ENCODE measurements at regions not wholly inside any gene's neighbourhood (a gene's known extent, or its start where the extent isn't known, plus 50 kb on each side); places are given as distances from the start of the nearest gene placed in this dataset.

DNA sequence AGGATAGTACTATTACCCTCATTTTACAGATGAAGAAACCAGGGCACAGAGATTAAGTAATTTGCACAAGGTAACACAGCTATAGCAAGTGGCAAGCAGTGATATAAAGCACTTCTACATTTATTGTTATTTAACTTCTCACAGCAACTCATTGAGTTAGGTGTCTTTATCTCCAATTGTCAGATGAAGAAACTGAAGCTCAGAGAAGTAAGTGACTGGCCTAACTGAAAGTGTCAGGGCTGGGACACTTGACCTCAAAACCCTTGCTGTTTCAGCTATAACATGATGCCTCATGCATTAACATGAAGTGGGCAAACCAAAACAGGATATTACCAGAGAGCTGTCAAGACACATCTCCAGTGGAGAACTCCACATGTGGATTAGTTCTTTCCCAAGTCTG is 65.8 kb upstream of the LEKR1 start:
- DNase-seq (ENCODE audit: low spot score), result no peak

DNA sequence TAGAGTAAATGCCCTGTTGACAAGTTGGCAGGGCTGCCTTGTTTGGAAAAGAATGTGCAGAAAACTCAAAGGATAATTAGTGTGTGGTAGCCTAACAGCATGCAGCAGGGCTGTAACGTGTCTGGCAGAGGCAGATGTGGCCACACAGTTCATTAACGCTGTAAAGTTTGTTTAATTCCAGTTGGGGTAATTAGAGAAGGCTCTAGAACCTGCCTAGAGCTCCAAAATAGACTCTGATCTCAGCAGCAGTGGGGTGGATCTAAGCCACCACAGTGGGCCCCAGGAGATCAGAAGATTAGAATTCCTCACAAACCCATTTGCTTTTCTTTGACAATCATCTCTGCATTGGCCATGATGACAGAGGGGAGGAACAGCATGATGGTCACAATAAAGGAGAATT is 65.1 kb upstream of the LEKR1 start:
- DNase-seq (ENCODE audit: low spot score), result no peak

DNA sequence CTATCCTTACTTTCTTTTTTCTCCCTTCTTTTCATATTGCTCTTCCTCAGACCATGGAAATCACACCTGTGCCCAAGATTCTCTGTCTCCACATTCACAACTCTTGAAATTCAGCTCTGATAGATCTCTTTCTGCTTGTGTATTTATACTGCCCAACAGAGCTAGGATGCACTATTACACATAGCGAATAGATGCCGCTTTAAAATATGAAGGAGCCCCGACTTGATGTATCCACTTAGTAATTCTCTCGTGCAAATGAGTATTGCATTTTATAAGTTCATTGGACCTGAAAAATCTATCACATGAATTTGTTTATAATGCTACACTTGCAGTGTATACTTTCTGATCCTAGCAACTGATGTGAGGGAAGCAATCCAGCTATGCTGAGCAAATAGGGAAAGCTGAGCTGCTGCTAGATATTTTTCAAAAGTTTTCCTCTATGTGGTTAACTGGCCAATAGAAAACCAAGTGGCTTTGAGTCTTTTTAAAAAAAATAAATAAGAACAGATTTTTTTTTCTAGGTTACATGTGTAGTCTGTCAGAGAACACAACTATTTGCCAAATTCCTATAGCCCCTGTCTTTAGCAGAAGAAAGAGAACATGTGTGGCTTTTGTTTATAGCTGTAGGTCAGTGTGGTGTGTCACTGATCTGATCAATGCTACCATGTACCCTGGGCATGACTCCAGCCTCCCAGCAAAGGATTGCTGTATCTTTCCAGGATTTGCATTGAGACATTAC is 64.3 kb upstream of the LEKR1 start:
- no peak for DNase-seq (ENCODE audit: low spot score)

DNA sequence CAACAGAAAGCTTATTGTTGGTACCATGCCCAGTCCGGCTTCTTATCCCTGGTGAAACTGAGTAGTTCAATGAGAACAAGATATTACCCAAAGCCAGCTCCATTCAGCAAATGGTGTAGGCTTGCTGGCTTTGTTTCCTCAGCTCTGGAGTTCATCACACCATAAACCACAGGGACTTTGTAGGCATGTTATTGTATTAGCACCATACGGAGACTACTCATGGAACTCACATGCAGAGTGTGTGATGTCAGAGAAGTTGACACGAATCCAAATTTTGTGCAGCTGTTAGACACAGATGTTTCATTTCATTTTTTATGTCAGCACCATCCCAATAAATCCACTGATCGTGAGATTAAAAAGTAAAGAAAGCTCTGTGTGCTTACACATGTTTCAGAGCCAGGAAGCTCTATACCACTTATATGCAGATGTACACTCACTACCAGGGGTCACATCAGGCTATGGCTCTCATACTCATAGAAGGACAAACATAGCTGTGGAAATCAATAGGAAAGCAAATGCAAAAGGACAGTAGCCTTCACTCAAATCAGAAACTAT is 63.4 kb upstream of the LEKR1 start:
- peak; percentile 36 for DNase-seq (ENCODE audit: low spot score)

DNA sequence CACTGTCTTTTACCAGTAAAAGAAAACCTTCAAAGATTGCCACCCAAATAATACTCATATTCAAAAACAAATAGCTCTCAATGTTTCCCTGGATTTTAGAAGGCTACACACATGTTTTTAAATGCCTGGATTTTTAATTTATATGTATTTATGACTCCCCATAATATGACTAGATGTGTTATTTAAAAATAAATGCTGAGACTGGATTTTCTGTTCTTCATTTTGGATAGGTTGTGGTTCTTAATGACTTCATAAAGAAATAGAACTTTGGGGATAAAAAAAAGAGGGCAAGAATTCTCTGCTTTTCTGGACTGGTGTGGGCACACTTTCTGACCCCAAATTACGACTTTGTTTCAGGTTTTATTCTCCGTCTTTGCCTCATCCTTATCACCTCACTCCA is 62.8 kb upstream of the LEKR1 start:
- no peak for DNase-seq (ENCODE audit: low spot score)

DNA sequence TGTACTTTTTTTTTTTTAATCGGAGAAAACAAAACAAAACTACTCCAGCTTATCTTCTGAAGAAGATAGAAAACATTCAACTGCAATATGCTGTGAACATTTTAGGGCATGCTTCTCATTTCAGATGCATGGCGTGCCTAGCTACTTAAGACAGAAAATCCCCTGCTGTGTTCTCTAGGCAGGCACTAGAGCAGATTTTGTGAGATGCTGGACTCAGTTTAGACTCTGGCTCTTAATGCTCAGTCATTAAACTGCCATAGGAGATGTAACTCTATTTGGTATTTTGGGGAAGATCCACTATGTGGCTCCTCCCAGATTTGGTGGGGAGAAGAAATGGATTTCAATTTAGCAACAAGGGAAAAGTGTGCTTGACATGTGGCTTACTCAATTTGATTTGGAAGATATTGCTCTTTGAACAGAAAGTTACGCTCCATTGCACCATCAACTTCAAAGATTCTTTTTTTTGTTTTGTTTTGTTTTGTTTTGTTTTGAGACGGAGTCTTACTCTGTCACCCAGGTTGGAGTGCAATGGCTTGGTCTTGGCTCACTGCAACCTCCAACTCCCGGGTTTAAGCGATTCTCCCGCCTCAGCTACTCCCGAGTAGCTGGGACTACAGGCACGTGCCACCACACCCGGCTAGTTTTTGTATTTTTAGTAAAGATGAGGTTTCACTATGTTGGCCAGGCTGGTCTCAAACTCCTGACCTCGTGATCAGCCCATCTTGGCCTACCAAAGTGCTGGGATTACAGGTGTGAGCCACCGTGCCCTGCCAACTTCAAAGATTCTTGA is 62.0 kb upstream of the LEKR1 start:
- no peak for DNase-seq (ENCODE audit: low spot score)

DNA sequence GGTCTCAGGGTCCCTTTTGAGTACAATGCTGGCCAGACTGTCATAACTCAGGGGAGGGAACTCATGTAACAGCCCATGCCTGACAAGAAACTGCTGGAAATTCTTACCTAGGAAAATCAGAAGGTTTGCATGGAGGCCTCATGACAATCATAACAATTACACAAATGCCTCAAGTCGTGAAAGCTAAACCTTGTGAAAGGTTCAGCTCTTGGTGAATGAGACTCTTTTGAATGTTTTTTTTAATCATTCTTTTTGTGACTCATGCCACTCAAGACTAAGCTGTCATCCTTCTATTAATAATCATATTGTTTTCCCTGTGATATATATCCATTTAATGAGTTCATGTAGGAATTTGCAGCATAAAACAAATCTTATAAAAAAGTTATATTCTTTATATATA is 61.4 kb upstream of the LEKR1 start:
- DNase-seq (ENCODE audit: low spot score), result peak; percentile 32

DNA sequence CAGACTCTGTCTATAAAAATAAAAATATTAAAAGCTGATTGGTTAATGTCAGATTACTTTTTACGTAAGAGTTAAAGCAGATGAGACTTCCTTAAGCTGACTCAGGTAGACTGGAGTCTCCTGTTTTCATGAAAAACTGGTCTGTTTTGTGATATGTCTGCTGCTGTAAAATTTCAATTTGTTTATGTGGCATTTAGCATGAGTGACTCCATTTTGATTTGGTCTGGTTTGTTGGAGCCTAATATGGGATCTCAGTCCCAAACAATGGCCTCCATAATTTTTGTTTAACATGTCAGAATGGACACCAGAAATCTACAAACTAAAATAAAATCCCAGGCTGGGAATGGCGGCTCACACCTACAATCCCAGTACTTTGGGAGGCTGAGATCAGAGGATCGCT is 57.8 kb upstream of the LEKR1 start:
- no peak for DNase-seq (ENCODE audit: low spot score)

DNA sequence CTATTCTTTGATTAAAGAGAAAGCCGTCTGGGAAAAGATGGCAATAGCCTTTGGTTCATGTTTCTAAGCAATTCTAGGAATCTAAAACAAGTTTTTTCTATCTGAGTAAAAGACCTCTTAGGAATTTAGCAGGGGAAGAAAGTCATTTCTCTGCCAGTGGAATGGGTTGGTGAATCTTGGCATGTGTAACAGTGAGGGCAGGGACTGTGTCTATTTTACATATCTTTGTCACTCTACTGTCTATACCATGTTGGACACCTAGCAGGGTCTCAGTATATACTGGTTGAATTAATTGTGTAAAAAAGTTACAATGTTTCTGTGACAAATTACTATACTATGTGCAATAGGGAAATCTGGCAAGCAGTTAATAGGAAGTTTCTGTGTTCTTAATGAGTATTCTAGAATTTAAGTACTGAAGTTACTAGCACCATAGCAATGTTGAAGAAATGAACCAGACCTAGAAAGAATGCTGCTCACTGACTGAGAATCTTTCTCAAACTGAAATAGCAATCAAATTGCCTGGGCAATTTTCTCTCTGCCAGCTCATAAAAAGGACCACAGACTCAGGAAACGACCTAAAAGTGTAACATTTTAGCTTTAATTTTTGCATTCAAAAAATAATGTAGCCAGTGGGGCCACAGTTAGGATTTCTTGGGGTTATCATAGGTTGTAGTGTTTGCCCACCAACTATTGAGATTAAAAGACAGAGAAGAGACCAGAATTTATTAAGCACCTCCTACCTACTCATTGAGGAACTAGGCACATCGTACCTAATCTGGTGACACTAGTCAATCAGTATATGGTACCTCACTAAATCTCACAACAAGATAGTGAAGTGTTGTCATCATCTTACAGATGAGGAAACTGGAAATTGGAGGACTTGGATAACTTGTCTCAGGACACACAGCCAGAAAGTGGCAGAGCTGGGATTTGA is 56.2 kb upstream of the LEKR1 start:
- DNase-seq (ENCODE audit: low spot score), result no peak

DNA sequence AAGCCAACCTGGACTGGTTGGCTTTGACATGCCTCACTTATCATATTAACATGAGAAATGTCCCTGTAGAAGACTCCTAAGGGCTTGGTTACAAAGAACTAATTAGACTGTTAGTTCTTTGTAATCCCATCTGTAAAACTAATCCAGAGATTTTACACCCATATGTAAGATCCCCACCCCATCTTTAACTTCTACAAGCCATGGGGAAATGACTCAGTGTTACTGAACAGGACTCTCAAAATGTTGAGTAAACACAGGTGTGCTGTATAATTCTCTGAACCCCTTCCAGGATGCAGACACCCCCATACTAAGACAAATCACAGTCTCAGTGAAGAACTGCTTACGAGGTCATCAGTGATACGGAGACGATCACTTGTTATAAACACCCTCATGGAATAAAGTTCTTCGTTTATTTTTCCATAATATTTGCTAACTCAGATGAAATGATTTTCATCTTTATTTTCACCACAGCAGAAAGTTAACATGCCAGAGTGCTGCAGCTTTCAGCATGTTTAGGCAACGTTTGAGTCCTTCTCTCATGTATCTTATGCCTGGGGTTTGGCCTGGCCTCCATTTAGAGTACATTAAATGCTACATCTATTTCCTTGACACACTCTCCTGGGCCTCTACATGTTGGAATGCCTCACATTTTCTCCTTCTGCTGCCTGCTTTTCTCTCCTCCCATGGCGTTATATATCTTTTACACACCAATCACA is 55.3 kb upstream of the LEKR1 start:
- no peak for DNase-seq (ENCODE audit: low spot score)

DNA sequence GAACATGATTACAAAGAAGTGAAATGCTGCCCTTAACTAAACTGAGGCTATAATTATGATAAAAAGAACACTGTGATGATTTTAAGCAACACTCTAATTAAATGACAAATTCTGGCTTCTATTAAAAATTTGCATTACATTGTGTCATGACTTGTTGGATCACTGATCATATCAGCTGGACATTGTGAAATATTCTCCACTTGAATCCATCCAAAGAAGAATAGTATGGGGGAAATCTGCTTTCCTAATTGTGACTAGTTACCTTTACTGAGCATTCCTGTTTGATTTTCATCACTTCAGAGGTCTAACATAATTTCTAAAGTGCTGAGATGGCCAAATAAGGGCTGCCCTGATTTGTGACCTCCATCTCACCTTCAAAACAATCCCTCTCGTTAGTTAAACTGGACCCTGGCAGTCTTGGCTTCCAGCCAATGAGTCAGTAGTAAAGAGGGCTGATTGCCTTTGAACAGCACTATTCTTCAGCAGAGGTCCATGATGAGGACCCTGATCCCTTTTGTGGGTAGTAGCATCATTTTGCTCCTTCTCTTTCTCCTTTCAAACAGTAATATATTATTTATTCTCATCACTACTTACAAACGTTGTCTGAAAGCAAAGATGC is 53.5 kb upstream of the LEKR1 start:
- DNase-seq (ENCODE audit: low spot score), result no peak

DNA sequence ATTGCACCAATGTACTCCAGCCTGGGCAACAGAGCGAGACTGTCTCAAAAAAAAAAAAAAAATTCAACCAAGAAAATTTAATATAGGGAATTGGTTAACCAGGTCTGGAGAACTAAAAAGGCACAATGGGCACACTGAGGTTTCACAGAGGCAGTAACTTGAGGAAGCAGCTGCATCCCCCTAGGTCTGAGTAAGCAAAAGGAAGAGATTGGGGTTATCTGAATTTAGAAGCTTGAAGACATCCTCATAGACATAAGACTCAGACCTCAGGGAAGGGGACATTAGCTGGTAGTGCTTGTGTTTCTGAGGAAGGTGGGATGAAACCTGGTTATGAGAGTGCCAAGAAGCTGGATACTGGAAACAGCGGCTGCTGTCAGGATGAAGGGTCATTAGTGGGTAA is 50.1 kb upstream of the LEKR1 start:
- DNase-seq (ENCODE audit: low spot score), result no peak
